ENCODE measurements at regions not wholly inside any gene's neighbourhood (a gene's known extent, or its start where the extent isn't known, plus 50 kb on each side); places are given as distances from the start of the nearest gene placed in this dataset.

- TF ChIP-seq POLR2A (IDR thresholded peaks at IDR 0.05; ENCODE audit: low read length) (no peak), GATA1 (IDR thresholded peaks at IDR 0.05; ENCODE audit: low read depth, low read length) (no peak)
Observed at GRCh38 chr17:51499897-51500296, 239.6 kb downstream of the UTP18 start.
